Astrocyte (in vitro differentiated cells and primary cell): ENCODE measurements at regions not wholly inside any gene's neighbourhood (a gene's known extent, or its start where the extent isn't known, plus 50 kb on each side); places are given as distances from the start of the nearest gene placed in this dataset.

Source experiments
- DNase-seq: peaks from one replicate; pipeline ENCODE4 v3.0.0-alpha.2; 2010; ENCODE audit warnings: low read depth
- FAIRE-seq: peaks from 2 replicates; lab custom pipeline; 2011; peaks lifted over from hg19 to GRCh38; lab: Jason Lieb, UNC
- H2AFZ ChIP-seq: 2 replicates; pipeline ENCODE4 v1.6.0; 2012; ENCODE audit warnings: low read depth, low read length, inconsistent platforms
- H3K27ac ChIP-seq: 2 replicates; pipeline ENCODE4 v1.5.1; 2011; ENCODE audit warnings: low read depth, low read length, inconsistent platforms
- H3K27me3 ChIP-seq: 2 replicates; pipeline ENCODE4 v1.6.0; 2011; ENCODE audit warnings: low read length, inconsistent platforms; ENCODE audit not compliant: insufficient read depth
- H3K36me3 ChIP-seq: 2 replicates; pipeline ENCODE4 v1.5.1; 2011; ENCODE audit warnings: low read length, inconsistent platforms; ENCODE audit not compliant: insufficient read depth
- H3K4me1 ChIP-seq: 2 replicates; pipeline ENCODE4 v1.5.1; 2011; ENCODE audit warnings: low read length, inconsistent platforms; ENCODE audit not compliant: insufficient read depth
- H3K4me2 ChIP-seq: 2 replicates; pipeline ENCODE4 v1.6.0; 2012; ENCODE audit warnings: low read length, inconsistent platforms
- H3K4me3 ChIP-seq: 2 replicates; pipeline ENCODE4 v1.5.1; 2011; ENCODE audit warnings: low read depth, mild to moderate bottlenecking, low read length, inconsistent platforms; ENCODE audit not compliant: insufficient read depth
- H3K79me2 ChIP-seq: 2 replicates; pipeline ENCODE4 v1.6.0; 2012; ENCODE audit warnings: mild to moderate bottlenecking, low read length, inconsistent platforms; ENCODE audit not compliant: insufficient read depth
- H3K9ac ChIP-seq: 2 replicates; pipeline ENCODE4 v1.6.0; 2012; ENCODE audit warnings: mild to moderate bottlenecking, low read length, inconsistent platforms
- H3K9me3 ChIP-seq: 2 replicates; pipeline ENCODE4 v1.5.1; 2012; ENCODE audit warnings: low read depth, mild to moderate bottlenecking, low read length, inconsistent platforms; ENCODE audit not compliant: insufficient read depth
- H4K20me1 ChIP-seq: 2 replicates; pipeline ENCODE4 v1.6.0; 2012; ENCODE audit warnings: low read length, inconsistent platforms; ENCODE audit not compliant: insufficient read depth
- H3K27ac Mint-ChIP-seq: one replicate; pipeline ENCODE4 v1.8.0; 2021; ENCODE audit warnings: mild to moderate bottlenecking, mixed read lengths; ENCODE audit not compliant: unreplicated experiment
- H3K27me3 Mint-ChIP-seq: one replicate; pipeline ENCODE4 v1.8.0; 2021; ENCODE audit warnings: low read depth, mixed read lengths; ENCODE audit not compliant: unreplicated experiment
- H3K36me3 Mint-ChIP-seq: one replicate; pipeline ENCODE4 v1.8.0; 2021; ENCODE audit warnings: low read depth, mixed read lengths; ENCODE audit not compliant: unreplicated experiment
- H3K4me1 Mint-ChIP-seq: one replicate; pipeline ENCODE4 v1.8.0; 2021; ENCODE audit warnings: low read depth, mixed read lengths; ENCODE audit not compliant: unreplicated experiment
- H3K4me3 Mint-ChIP-seq: one replicate; pipeline ENCODE4 v1.8.0; 2021; ENCODE audit warnings: mild to moderate bottlenecking, moderate library complexity, mixed read lengths; ENCODE audit not compliant: unreplicated experiment
- H3K9me3 Mint-ChIP-seq: one replicate; pipeline ENCODE4 v1.8.0; 2021; ENCODE audit warnings: mild to moderate bottlenecking, mixed read lengths; ENCODE audit not compliant: unreplicated experiment
- EZH2 ChIP-seq: IDR thresholded peaks from 2 replicates; pipeline ENCODE4 v1.6.1; 2012; ENCODE audit warnings: mild to moderate bottlenecking, low read length, inconsistent platforms; ENCODE audit not compliant: insufficient read depth
- TF ChIP-seq, protein P1 (sequence below): IDR thresholded peaks from 2 replicates; pipeline ENCODE4 v1.5.1; 2011; ENCODE audit warnings: low read depth, mild to moderate bottlenecking, inconsistent platforms, low read length, moderate library complexity; ENCODE audit not compliant: insufficient read depth

DNA sequence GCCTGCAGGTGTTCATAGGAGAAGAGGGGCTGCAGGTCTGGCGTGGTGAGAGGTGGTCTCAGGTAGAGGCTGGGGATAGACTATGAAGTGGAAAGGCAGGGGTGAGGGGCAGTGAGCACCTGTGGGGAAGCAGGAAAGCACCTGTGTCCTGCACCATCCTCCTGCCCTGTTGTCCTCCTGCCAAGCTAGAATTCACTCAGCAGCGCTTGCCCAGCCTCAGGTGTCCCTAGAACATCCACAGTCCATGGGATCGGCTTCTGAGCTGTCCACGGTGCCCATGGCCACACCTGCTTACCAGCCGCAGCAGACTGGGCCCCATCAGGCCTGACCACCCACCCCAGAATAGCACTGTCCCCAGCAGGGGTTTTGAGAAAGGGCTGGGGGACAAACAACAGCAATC lies 456.2 kb upstream of the SULF2 start:
- H3K27me3 ChIP-seq = peaks cover 6% of the 10 kb centered on the region
- DNase-seq (no peak), FAIRE-seq (no peak)
- Mint-ChIP-seq H3K27me3 (peaks cover 20% of the 10 kb centered on the region), H3K27ac (no peak overlapping the region), H3K4me1 (peaks cover 13% of the 10 kb centered on the region), H3K9me3 (peaks cover 6% of the 10 kb centered on the region), H3K4me3 (no peak overlapping the region), H3K36me3 (peaks cover 1% of the 10 kb centered on the region)
- no peak overlapping the region for H3K27ac ChIP-seq
- H3K36me3 ChIP-seq = no peaks in the 10 kb centered on the region
- TF ChIP-seq, protein P1, sequence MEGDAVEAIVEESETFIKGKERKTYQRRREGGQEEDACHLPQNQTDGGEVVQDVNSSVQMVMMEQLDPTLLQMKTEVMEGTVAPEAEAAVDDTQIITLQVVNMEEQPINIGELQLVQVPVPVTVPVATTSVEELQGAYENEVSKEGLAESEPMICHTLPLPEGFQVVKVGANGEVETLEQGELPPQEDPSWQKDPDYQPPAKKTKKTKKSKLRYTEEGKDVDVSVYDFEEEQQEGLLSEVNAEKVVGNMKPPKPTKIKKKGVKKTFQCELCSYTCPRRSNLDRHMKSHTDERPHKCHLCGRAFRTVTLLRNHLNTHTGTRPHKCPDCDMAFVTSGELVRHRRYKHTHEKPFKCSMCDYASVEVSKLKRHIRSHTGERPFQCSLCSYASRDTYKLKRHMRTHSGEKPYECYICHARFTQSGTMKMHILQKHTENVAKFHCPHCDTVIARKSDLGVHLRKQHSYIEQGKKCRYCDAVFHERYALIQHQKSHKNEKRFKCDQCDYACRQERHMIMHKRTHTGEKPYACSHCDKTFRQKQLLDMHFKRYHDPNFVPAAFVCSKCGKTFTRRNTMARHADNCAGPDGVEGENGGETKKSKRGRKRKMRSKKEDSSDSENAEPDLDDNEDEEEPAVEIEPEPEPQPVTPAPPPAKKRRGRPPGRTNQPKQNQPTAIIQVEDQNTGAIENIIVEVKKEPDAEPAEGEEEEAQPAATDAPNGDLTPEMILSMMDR = no peak
- TF ChIP-seq EZH2 = no peak
- H3K4me3 ChIP-seq = no peak overlapping the region
- peaks cover 19% of the 10 kb centered on the region for H3K4me1 ChIP-seq
- H4K20me1 ChIP-seq = no peaks in the 10 kb centered on the region
- no peak overlapping the region for H3K4me2 ChIP-seq
- H3K9ac ChIP-seq = no peak overlapping the region
- no peaks in the 10 kb centered on the region for H3K9me3 ChIP-seq
- no peaks in the 10 kb centered on the region for H3K79me2 ChIP-seq
- H2AFZ ChIP-seq = no peak overlapping the region

GRCh38 chr20:48238781-48239180 lies 453.5 kb upstream of the SULF2 start:
- no peak for DNase-seq
- no peak for FAIRE-seq
- Histone ChIP-seq H3K27me3 (peaks cover 2% of the 10 kb centered on the region), H3K27ac (peak overlapping the region; percentile 77), H3K4me2 (peak overlapping the region; percentile 24), H3K9me3 (no peaks in the 10 kb centered on the region), H4K20me1 (no peaks in the 10 kb centered on the region), H3K36me3 (no peaks in the 10 kb centered on the region), H3K9ac (peak overlapping the region; percentile 53), H3K4me1 (peaks cover 19% of the 10 kb centered on the region), H3K79me2 (no peaks in the 10 kb centered on the region), H3K4me3 (no peak overlapping the region), H2AFZ (no peak overlapping the region)
- peaks cover 1% of the 10 kb centered on the region for H3K36me3 Mint-ChIP-seq
- H3K27ac Mint-ChIP-seq = peak overlapping the region; percentile 49
- peaks cover 11% of the 10 kb centered on the region for H3K9me3 Mint-ChIP-seq
- H3K4me3 Mint-ChIP-seq = no peak overlapping the region
- peaks cover 13% of the 10 kb centered on the region for H3K4me1 Mint-ChIP-seq
- H3K27me3 Mint-ChIP-seq = peaks cover 11% of the 10 kb centered on the region
- TF ChIP-seq EZH2 = no peak
- TF ChIP-seq, protein P1 = no peak

GRCh38 chr20:48238326-48238725 lies 453.0 kb upstream of the SULF2 start:
- TF ChIP-seq, protein P1 = no peak
- TF ChIP-seq EZH2 = no peak
- Mint-ChIP-seq H3K27me3 (peaks cover 16% of the 10 kb centered on the region), H3K27ac (peak overlapping the region; percentile 49), H3K4me3 (no peak overlapping the region), H3K9me3 (peaks cover 14% of the 10 kb centered on the region), H3K4me1 (peaks cover 13% of the 10 kb centered on the region), H3K36me3 (peaks cover 1% of the 10 kb centered on the region)
- FAIRE-seq (no peak), DNase-seq (peak; percentile 94)
- Histone ChIP-seq H3K36me3 (no peaks in the 10 kb centered on the region), H3K27ac (peak overlapping the region; percentile 77), H3K79me2 (no peaks in the 10 kb centered on the region), H3K4me3 (no peak overlapping the region), H3K27me3 (no peaks in the 10 kb centered on the region), H3K4me1 (peaks cover 19% of the 10 kb centered on the region), H4K20me1 (no peaks in the 10 kb centered on the region), H3K9me3 (no peaks in the 10 kb centered on the region), H3K9ac (peak overlapping the region; percentile 53), H2AFZ (no peak overlapping the region), H3K4me2 (peak overlapping the region; percentile 24)
